SK-N-SH (cell line): ENCODE measurements at regions not wholly inside any gene's neighbourhood (a gene's known extent, or its start where the extent isn't known, plus 50 kb on each side); places are given as distances from the start of the nearest gene placed in this dataset.

ENCODE experiments used
- CTCF ChIA-PET: fragments of 300-600, 350-600 bp; formaldehyde crosslinking; extraction: SDS; loops from one replicate; lab custom pipeline; 2021; lab: Yijun Ruan, JAX
- POLR2A ChIA-PET: fragments of 350-600 bp; sonication (Branson Sonifier 250); formaldehyde crosslinking; extraction: SDS; loops from one replicate; lab custom pipeline; 2020; ENCODE audit warnings: antibody characterized with exemption, inconsistent platforms; lab: Yijun Ruan, JAX
- DNase-seq: peaks from one replicate; pipeline ENCODE4 v3.0.0; 2012
- H2AFZ ChIP-seq: fragments of 200-600 bp; sonication (generic); 2 replicates; pipeline ENCODE4 v1.8.1; 2016; ENCODE audit warnings: antibody characterized with exemption, mild to moderate bottlenecking, low read depth
- H3F3A ChIP-seq: fragments of 200-600 bp; sonication (generic); replicated peaks from 2 replicates; pipeline ENCODE3; 2016; ENCODE audit warnings: antibody characterized with exemption, mild to moderate bottlenecking; ENCODE audit not compliant: insufficient read depth
- H3K27ac ChIP-seq, 2 experiments: fragments of 200-500 bp in 1 of 2; fragments of 200-600 bp in 1 of 2; sonication (Bioruptor generic) in 1 of 2; sonication (generic), shearing (Covaris generic) in 1 of 2; 2 replicates each; pipeline versions ENCODE4 v1.5.1 to v1.6.1; 2014 to 2016; ENCODE audit warnings: low read depth in 2 of 2, inconsistent platforms in 1 of 2, low read length in 1 of 2, mild to moderate bottlenecking in 1 of 2, mixed read lengths in 1 of 2
- H3K27me3 ChIP-seq: fragments of 200-600 bp; sonication (generic), shearing (Covaris generic); 2 replicates; pipeline ENCODE4 v1.6.1; 2016; ENCODE audit warnings: mixed run types; ENCODE audit not compliant: insufficient read depth
- H3K36me3 ChIP-seq, 2 experiments: fragments of 200-500 bp in 1 of 2; fragments of 200-600 bp in 1 of 2; sonication (Bioruptor generic) in 1 of 2; sonication (generic) in 1 of 2; replicated peaks in 1 of 2; 2 replicates each; pipeline versions ENCODE3 to v1.5.1; 2014 to 2016; ENCODE audit warnings: low read length in 1 of 2, mild to moderate bottlenecking in 1 of 2; ENCODE audit not compliant: insufficient read depth in 2 of 2, control insufficient read depth in 1 of 2
- H3K4me1 ChIP-seq, 2 experiments: fragments of 200-500 bp in 1 of 2; fragments of 200-600 bp in 1 of 2; sonication (Bioruptor generic) in 1 of 2; sonication (generic), shearing (Covaris generic) in 1 of 2; 2 replicates each; pipeline versions ENCODE4 v1.5.1 to v1.6.1; 2014 to 2016; ENCODE audit warnings: low read depth in 1 of 2, low read length in 1 of 2, mixed run types in 1 of 2; ENCODE audit not compliant: insufficient read depth in 2 of 2, control insufficient read depth in 1 of 2
- H3K4me2 ChIP-seq: fragments of 200-600 bp; sonication (generic), shearing (Covaris generic); 2 replicates; pipeline ENCODE4 v1.6.1; 2017; ENCODE audit warnings: mixed run types
- H3K4me3 ChIP-seq, 2 experiments: fragments of 200-500 bp in 1 of 2; fragments of 200-600 bp in 1 of 2; sonication (Bioruptor generic) in 1 of 2; sonication (generic), shearing (Covaris generic) in 1 of 2; 2 replicates each; pipeline versions ENCODE4 v1.5.1 to v1.8.1; 2014 to 2016; ENCODE audit warnings: low read depth in 2 of 2, inconsistent platforms in 1 of 2, low read length in 1 of 2, mild to moderate bottlenecking in 1 of 2, mixed read lengths in 1 of 2, moderate library complexity in 1 of 2
- H3K79me2 ChIP-seq: fragments of 200-600 bp; sonication (generic); 2 replicates; pipeline ENCODE4 v1.8.1; 2017; ENCODE audit warnings: mild to moderate bottlenecking; ENCODE audit not compliant: insufficient read depth
- H3K9ac ChIP-seq: fragments of 200-600 bp; sonication (generic); 2 replicates; pipeline ENCODE4 v1.6.1; 2017; ENCODE audit warnings: mixed run types
- H3K9me2 ChIP-seq: fragments of 200-600 bp; sonication (generic); 2 replicates; pipeline ENCODE4 v1.6.1; 2017; ENCODE audit warnings: mixed run types
- H3K9me3 ChIP-seq: fragments of 200-600 bp; sonication (generic); 2 replicates; pipeline ENCODE4 v1.6.1; 2017; ENCODE audit warnings: mixed run types, mild to moderate bottlenecking, moderate library complexity
- H4K20me1 ChIP-seq: fragments of 200-600 bp; sonication (generic); 2 replicates; pipeline ENCODE4 v1.6.1; 2017; ENCODE audit warnings: mild to moderate bottlenecking, mixed run types; ENCODE audit not compliant: insufficient read depth
- EP300 ChIP-seq, 2 experiments: IDR thresholded peaks; 2 replicates each; pipeline versions ENCODE4 v1.4.0 to v1.6.1; 2012; ENCODE audit warnings: borderline replicate concordance in 1 of 2, low read depth in 1 of 2, low read length in 1 of 2
- JUND ChIP-seq: IDR thresholded peaks from 2 replicates; pipeline ENCODE4 v1.4.0; 2012
- MAX ChIP-seq: IDR thresholded peaks from 2 replicates; pipeline ENCODE4 v1.4.0; 2012; ENCODE audit warnings: low read depth
- MEF2A ChIP-seq: IDR thresholded peaks from 2 replicates; pipeline ENCODE4 v1.4.0; 2012; ENCODE audit warnings: low read depth, borderline replicate concordance
- RAD21 ChIP-seq: IDR thresholded peaks from 2 replicates; pipeline ENCODE4 v1.6.1; 2012; ENCODE audit warnings: mild to moderate bottlenecking, low read length
- RFX5 ChIP-seq: IDR thresholded peaks from 2 replicates; pipeline ENCODE4 v1.6.1; 2012; ENCODE audit warnings: mild to moderate bottlenecking, improper control_type of control experiment, low read length
- SMC3 ChIP-seq: IDR thresholded peaks from 2 replicates; pipeline ENCODE4 v1.6.1; 2012; ENCODE audit warnings: low read depth, low read length, improper control_type of control experiment
- TAF1 ChIP-seq: IDR thresholded peaks from 2 replicates; pipeline ENCODE4 v1.6.1; 2012; ENCODE audit warnings: low read depth, mild to moderate bottlenecking, low read length, moderate library complexity, borderline replicate concordance
- USF1 ChIP-seq: IDR thresholded peaks from 2 replicates; pipeline ENCODE4 v1.4.0; 2012; ENCODE audit warnings: low read depth, borderline replicate concordance
- WGBS: methylation state at CpG from one replicate; pipeline ENCODE4 v1.1.6; 2017; ENCODE audit warnings: low lambda C conversion rate; 5-methylcytosine and 5-hydroxymethylcytosine counted together
- TF ChIP-seq, protein P1 (sequence below): fragments of 150-350 bp; IDR thresholded peaks from 2 replicates; pipeline ENCODE4 v1.6.1; 2016; ENCODE audit warnings: mild to moderate bottlenecking, low read depth, low read length
- TF ChIP-seq, protein P2 (sequence below): fragments of 200-600 bp; sonication (generic); IDR thresholded peaks from 2 replicates; pipeline ENCODE4 v1.6.1; 2017; ENCODE audit warnings: antibody characterized with exemption, mild to moderate bottlenecking, moderate library complexity

DNA sequence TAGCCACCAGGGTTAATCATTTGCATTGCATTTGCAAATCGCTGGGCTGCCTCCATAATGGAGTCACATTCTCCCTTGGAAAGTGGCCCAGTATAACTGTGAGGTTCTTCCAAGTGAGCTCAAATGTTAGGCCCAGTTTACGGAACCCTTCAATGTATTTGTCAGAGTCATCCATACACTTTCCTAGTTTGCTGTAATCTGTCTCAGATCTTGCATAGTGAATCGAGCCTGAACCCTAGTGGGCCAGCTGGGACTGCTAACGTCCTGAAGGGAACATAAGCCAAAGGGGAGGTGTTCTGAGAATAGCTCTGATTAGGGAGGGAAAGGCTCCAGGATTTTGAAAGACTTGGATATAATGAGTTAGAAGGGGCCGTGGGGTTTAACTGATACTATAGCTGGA is 406.3 kb downstream of the SLC6A15 start:
- Histone ChIP-seq H3K9ac (no peak overlapping the region), H3K36me3 (no peaks in the 10 kb centered on the region), H3K9me2 (no peaks in the 10 kb centered on the region), H3K79me2 (no peaks in the 10 kb centered on the region), H3K4me1 (peaks cover 0 to 18% of the 10 kb centered on the region in 2 experiments; a peak in 2 of 4 replicates), H3K27ac (no peak overlapping the region), H4K20me1 (no peaks in the 10 kb centered on the region), H3K27me3 (no peaks in the 10 kb centered on the region), H3F3A (peaks cover 5% of the 10 kb centered on the region), H3K4me3 (no peak overlapping the region), H2AFZ (no peak overlapping the region), H3K4me2 (no peak overlapping the region), H3K9me3 (no peaks in the 10 kb centered on the region)
- TF ChIP-seq, protein P1, sequence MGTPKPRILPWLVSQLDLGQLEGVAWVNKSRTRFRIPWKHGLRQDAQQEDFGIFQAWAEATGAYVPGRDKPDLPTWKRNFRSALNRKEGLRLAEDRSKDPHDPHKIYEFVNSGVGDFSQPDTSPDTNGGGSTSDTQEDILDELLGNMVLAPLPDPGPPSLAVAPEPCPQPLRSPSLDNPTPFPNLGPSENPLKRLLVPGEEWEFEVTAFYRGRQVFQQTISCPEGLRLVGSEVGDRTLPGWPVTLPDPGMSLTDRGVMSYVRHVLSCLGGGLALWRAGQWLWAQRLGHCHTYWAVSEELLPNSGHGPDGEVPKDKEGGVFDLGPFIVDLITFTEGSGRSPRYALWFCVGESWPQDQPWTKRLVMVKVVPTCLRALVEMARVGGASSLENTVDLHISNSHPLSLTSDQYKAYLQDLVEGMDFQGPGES: no peak
- DNase-seq: no peak
- ChIA-PET CTCF (no interaction called here), POLR2A (no interaction called here)
- 70% methylated on average over 5 of the region's 5 CpGs for WGBS

DNA sequence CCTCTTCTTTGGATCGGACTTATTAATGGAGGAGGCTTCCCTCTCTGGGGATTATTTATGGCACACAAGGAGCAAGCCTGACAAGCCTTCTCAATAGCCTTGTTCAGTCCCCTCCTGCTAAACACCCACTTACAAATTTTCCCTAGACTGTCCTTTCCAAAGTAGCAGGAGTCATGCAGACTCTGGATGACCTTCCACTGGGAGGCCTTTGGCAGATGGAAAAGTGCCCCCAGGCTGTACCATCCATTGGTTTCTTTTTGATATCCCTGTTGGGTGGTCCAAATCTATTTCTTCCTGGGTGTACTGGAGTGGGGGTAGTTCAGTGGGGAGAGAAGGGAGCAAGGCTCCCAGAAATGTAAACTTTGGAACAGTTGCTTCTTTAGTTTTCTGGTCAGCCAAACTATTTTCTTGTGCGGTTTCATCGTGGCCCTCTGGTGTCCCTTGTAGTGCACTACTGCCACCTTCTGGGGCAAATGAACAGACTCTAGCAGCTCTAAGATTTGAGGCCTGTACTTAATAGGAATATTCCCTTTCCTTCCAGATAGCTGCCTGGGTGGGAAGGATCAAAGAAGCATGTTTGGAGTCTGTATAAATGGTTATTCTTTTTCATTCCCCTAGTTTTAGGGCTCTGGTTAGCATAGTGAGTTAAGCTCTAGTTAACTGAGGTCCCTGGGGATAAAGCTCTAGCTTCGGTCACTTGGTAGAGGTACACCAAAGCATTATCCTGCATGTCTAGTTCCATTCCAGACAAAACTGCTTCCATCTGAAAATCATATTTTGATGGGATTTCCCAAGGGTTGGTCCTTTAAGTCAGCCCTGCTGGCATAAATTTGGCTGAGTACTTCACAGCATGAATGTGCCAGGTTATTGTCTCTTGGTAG is 409.5 kb downstream of the SLC6A15 start:
- POLR2A ChIA-PET: no interaction called here
- no peak overlapping the region for H2AFZ ChIP-seq
- whole genome bisulfite sequencing: 79% methylated on average over 4 of the region's 4 CpGs
- TF ChIP-seq TAF1 (no peak), USF1 (no peak), MAX (no peak), RAD21 (peak; percentile 72), MEF2A (no peak), EP300 (IDR thresholded peaks at IDR 0.05; ENCODE audit: borderline replicate concordance in 1 of 2, low read depth in 1 of 2, low read length in 1 of 2) (no peak), SMC3 (peak; percentile 59), JUND (no peak), RFX5 (no peak)
- TF ChIP-seq, protein P2, sequence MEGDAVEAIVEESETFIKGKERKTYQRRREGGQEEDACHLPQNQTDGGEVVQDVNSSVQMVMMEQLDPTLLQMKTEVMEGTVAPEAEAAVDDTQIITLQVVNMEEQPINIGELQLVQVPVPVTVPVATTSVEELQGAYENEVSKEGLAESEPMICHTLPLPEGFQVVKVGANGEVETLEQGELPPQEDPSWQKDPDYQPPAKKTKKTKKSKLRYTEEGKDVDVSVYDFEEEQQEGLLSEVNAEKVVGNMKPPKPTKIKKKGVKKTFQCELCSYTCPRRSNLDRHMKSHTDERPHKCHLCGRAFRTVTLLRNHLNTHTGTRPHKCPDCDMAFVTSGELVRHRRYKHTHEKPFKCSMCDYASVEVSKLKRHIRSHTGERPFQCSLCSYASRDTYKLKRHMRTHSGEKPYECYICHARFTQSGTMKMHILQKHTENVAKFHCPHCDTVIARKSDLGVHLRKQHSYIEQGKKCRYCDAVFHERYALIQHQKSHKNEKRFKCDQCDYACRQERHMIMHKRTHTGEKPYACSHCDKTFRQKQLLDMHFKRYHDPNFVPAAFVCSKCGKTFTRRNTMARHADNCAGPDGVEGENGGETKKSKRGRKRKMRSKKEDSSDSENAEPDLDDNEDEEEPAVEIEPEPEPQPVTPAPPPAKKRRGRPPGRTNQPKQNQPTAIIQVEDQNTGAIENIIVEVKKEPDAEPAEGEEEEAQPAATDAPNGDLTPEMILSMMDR: peak; percentile 79
- TF ChIP-seq, all 33 proteins: peak for 3
- Histone ChIP-seq H3K36me3 (no peaks in the 10 kb centered on the region), H3K27ac (no peak overlapping the region), H3K9me2 (no peaks in the 10 kb centered on the region), H3K79me2 (no peaks in the 10 kb centered on the region), H3K9me3 (no peaks in the 10 kb centered on the region), H3K9ac (no peak overlapping the region), H4K20me1 (no peaks in the 10 kb centered on the region), H3K27me3 (no peaks in the 10 kb centered on the region), H3K4me1 (peaks cover 0 to 11% of the 10 kb centered on the region in 2 experiments; a peak in 2 of 4 replicates), H3F3A (no peaks in the 10 kb centered on the region), H3K4me2 (no peak overlapping the region), H3K4me3 (peak overlapping the region in 1 of 2 experiments; percentile 31; a peak in 1 of 4 replicates)
- CTCF ChIA-PET: interaction anchor here (1.4 kb wide), 1 partner anchor 1975 kb away, joined by 4 read pairs; no protein-coding TSS in a partner anchor
- DNase-seq: no peak
